Peyer's patch (tissue), 4 donors: ENCODE measurements at regions not wholly inside any gene's neighbourhood (a gene's known extent, or its start where the extent isn't known, plus 50 kb on each side); places are given as distances from the start of the nearest gene placed in this dataset.

Source experiments
- CTCF ChIP-seq, 6 experiments: fragments of 450-650 bp in 4 of 6; fragments of 200-600 bp in 2 of 6; sonication (generic) in 1 of 6; IDR thresholded peaks; one replicate each; pipeline ENCODE4 v1.5.1; 2017 to 2019; ENCODE audit warnings: antibody characterized with exemption in 6 of 6, mild to moderate bottlenecking in 3 of 6, moderate library complexity in 1 of 6
- POLR2A ChIP-seq, 2 donors: fragments of 450-650 bp; IDR thresholded peaks; one replicate each; pipeline ENCODE4 v1.5.1; 2017; ENCODE audit warnings: antibody characterized with exemption in 2 of 2, mild to moderate bottlenecking in 2 of 2, moderate library complexity in 2 of 2

GRCh38 chr6:85368631-85369030, 81.3 kb upstream of the NT5E start:
- TF ChIP-seq CTCF (IDR thresholded peaks at IDR 0.05), result no peak
- TF ChIP-seq POLR2A (IDR thresholded peaks at IDR 0.05), result no peak
